WTC11 (cell line): ENCODE measurements at regions not wholly inside any gene's neighbourhood (a gene's known extent, or its start where the extent isn't known, plus 50 kb on each side); places are given as distances from the start of the nearest gene placed in this dataset.

Experiments
- ATAC-seq: fragments of 200-7000 bp; cut with Tn5 transposase; 2 replicates; pipeline ENCODE4 v1.10.0; 2021; ENCODE audit warnings: mild to moderate bottlenecking, moderate library complexity
- CTCF ChIA-PET: fragments of 300-600 bp; sonication (Branson Sonifier 250); formaldehyde crosslinking; loops from one replicate; lab custom pipeline; 2021; ENCODE audit warnings: antibody characterized with exemption; lab: Charles Lee
- POLR2A ChIA-PET: fragments of 350-600 bp; sonication (Branson Sonifier 250); formaldehyde crosslinking; loops from one replicate; lab custom pipeline; 2021; ENCODE audit warnings: antibody characterized with exemption; lab: Charles Lee
- DNase-seq: peaks from one replicate; pipeline ENCODE4 v3.0.0; 2021; ENCODE audit warnings: low spot score
- H3K27ac Mint-ChIP-seq: 2 replicates; pipeline ENCODE4 v1.8.0; 2021; ENCODE audit warnings: mixed read lengths
- H3K27me3 Mint-ChIP-seq: 2 replicates; pipeline ENCODE4 v1.8.0; 2021; ENCODE audit warnings: low read depth, mild to moderate bottlenecking, moderate library complexity, mixed read lengths
- H3K36me3 Mint-ChIP-seq: 2 replicates; pipeline ENCODE4 v1.8.0; 2021; ENCODE audit warnings: mixed read lengths
- H3K4me1 Mint-ChIP-seq: 2 replicates; pipeline ENCODE4 v1.8.0; 2022; ENCODE audit warnings: mixed read lengths
- H3K4me3 Mint-ChIP-seq: 2 replicates; pipeline ENCODE4 v1.8.0; 2021; ENCODE audit warnings: mild to moderate bottlenecking, moderate library complexity, mixed read lengths
- H3K9me3 Mint-ChIP-seq: 2 replicates; pipeline ENCODE4 v1.8.0; 2021; ENCODE audit warnings: mixed read lengths
- ATF3 ChIP-seq: sonication (generic); formaldehyde crosslinking; conservative IDR thresholded peaks from 2 replicates; pipeline ENCODE4 v1.8.1; 2022; ENCODE audit warnings: mild to moderate bottlenecking, missing genetic modification reagents
- ATF6 ChIP-seq: sonication (generic); formaldehyde crosslinking; IDR thresholded peaks from 2 replicates; pipeline ENCODE4 v1.8.1; 2023; ENCODE audit warnings: mild to moderate bottlenecking, missing genetic modification reagents
- E2F5 ChIP-seq: sonication (generic); formaldehyde crosslinking; IDR thresholded peaks from 2 replicates; pipeline ENCODE4 v1.8.1; 2022; ENCODE audit warnings: mild to moderate bottlenecking, moderate library complexity, missing genetic modification reagents
- ELF4 ChIP-seq: sonication (generic); formaldehyde crosslinking; IDR thresholded peaks from 2 replicates; pipeline ENCODE4 v1.8.1; 2022; ENCODE audit warnings: low read depth, mild to moderate bottlenecking, moderate library complexity, missing genetic modification reagents
- FOXP1 ChIP-seq: sonication (generic); formaldehyde crosslinking; IDR thresholded peaks from 2 replicates; pipeline ENCODE4 v1.8.0; 2022; ENCODE audit warnings: missing genetic modification reagents, mild to moderate bottlenecking, moderate library complexity, borderline replicate concordance
- GTF2I ChIP-seq: fragments of 250-450 bp; sonication (Bioruptor Pico); conservative IDR thresholded peaks from 2 replicates; pipeline ENCODE4 v1.4.0; 2021; ENCODE audit warnings: mild to moderate bottlenecking
- IRF1 ChIP-seq: sonication (generic); formaldehyde crosslinking; IDR thresholded peaks from 2 replicates; pipeline ENCODE4 v1.8.0; 2023; ENCODE audit warnings: missing genetic modification reagents
- IRF2 ChIP-seq: sonication (generic); formaldehyde crosslinking; IDR thresholded peaks from 2 replicates; pipeline ENCODE4 v1.8.0; 2022; ENCODE audit warnings: low read depth, missing genetic modification reagents, borderline replicate concordance
- MXD4 ChIP-seq: fragments of 250-450 bp; sonication (Bioruptor Pico); IDR thresholded peaks from 2 replicates; pipeline ENCODE4 v1.8.0; 2021; ENCODE audit warnings: mild to moderate bottlenecking, moderate library complexity, borderline replicate concordance
- MYBL2 ChIP-seq: sonication (generic); formaldehyde crosslinking; IDR thresholded peaks from 2 replicates; pipeline ENCODE4 v1.8.1; 2023; ENCODE audit warnings: mild to moderate bottlenecking, moderate library complexity, missing genetic modification reagents
- NFATC4 ChIP-seq: fragments of 250-450 bp; sonication (Bioruptor Pico); IDR thresholded peaks from 2 replicates; pipeline ENCODE4 v1.9.0; 2021; ENCODE audit warnings: mild to moderate bottlenecking
- NFE2L1 ChIP-seq: sonication (generic); formaldehyde crosslinking; IDR thresholded peaks from 2 replicates; pipeline ENCODE4 v1.8.1; 2023; ENCODE audit warnings: missing genetic modification reagents
- NFYB ChIP-seq: sonication (generic); formaldehyde crosslinking; conservative IDR thresholded peaks from 2 replicates; pipeline ENCODE4 v1.8.0; 2022; ENCODE audit warnings: low read depth, missing genetic modification reagents
- NR1H2 ChIP-seq: sonication (generic); formaldehyde crosslinking; IDR thresholded peaks from 2 replicates; pipeline ENCODE4 v1.9.0; 2021; ENCODE audit warnings: mild to moderate bottlenecking, moderate library complexity, missing genetic modification reagents
- NR3C1 ChIP-seq: sonication (generic); formaldehyde crosslinking; conservative IDR thresholded peaks from 2 replicates; pipeline ENCODE4 v1.8.1; 2023; ENCODE audit warnings: low read depth, mild to moderate bottlenecking, missing genetic modification reagents
- OVOL2 ChIP-seq: fragments of 250-450 bp; sonication (Bioruptor Pico); IDR thresholded peaks from 2 replicates; pipeline ENCODE4 v1.9.0; 2021; ENCODE audit warnings: mild to moderate bottlenecking, borderline replicate concordance
- SOX15 ChIP-seq: fragments of 250-450 bp; sonication (Bioruptor Pico); IDR thresholded peaks from 2 replicates; pipeline ENCODE4 v1.9.0; 2021; ENCODE audit warnings: mild to moderate bottlenecking
- TEAD1 ChIP-seq: sonication (generic); formaldehyde crosslinking; IDR thresholded peaks from 2 replicates; pipeline ENCODE4 v1.8.0; 2022; ENCODE audit warnings: mild to moderate bottlenecking, missing genetic modification reagents
- ZNF263 ChIP-seq: sonication (generic); formaldehyde crosslinking; IDR thresholded peaks from 2 replicates; pipeline ENCODE4 v1.8.1; 2022; ENCODE audit warnings: low read depth, mild to moderate bottlenecking, moderate library complexity, missing genetic modification reagents
- ZNF281 ChIP-seq: sonication (generic); formaldehyde crosslinking; IDR thresholded peaks from 2 replicates; pipeline ENCODE4 v1.8.0; 2023; ENCODE audit warnings: mild to moderate bottlenecking, missing genetic modification reagents
- ZNF416 ChIP-seq: fragments of 250-450 bp; sonication (Bioruptor Pico); IDR thresholded peaks from 2 replicates; pipeline ENCODE4 v1.9.0; 2021; ENCODE audit warnings: mild to moderate bottlenecking, inconsistent platforms
- ZNF423 ChIP-seq: fragments of 250-450 bp; sonication (Bioruptor Pico); IDR thresholded peaks from 2 replicates; pipeline ENCODE4 v2.1.2; 2022; ENCODE audit warnings: mild to moderate bottlenecking, moderate library complexity
- TF ChIP-seq, protein P1 (sequence below): sonication (generic); formaldehyde crosslinking; IDR thresholded peaks from 2 replicates; pipeline ENCODE4 v1.8.1; 2022; ENCODE audit warnings: missing genetic modification reagents, borderline replicate concordance

GRCh38 chr20:54716174-54716747, 240.9 kb downstream of the DOK5 start (continued):
- TF ChIP-seq ZNF281 (CRISPR knock-in tag) (no peak), OVOL2 (CRISPR knock-in tag) (no peak)

DNA sequence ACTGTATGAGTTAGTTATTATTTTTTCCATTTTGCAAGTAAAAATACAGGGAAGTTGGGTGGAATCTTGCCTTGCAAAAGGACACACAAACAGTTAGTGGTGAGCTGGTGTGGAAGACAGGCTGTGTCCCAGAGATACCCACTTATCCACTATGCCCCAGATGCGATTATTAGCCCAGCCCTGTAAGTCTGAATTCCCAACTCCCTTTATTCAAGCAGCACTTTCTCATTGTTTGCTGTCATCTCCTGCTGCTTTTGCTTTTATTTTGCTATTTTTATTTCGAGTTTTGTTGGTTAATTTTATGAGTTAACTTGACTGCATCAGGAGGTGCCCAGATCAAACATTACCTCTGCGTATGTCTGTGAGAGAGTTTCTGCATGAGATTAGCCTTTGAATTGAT, 239.4 kb downstream of the DOK5 start:
- DNase-seq (no peak), ATAC-seq (no peak)
- Mint-ChIP-seq H3K4me3 (no peak overlapping the region), H3K27me3 (peaks cover 10% of the 10 kb centered on the region), H3K9me3 (peaks cover 81% of the 10 kb centered on the region), H3K4me1 (no peaks in the 10 kb centered on the region), H3K36me3 (peaks cover 64% of the 10 kb centered on the region), H3K27ac (no peak overlapping the region)
- POLR2A ChIA-PET = no interaction called here
- CTCF ChIA-PET = no interaction called here
- TF ChIP-seq NR1H2 (CRISPR knock-in tag) = no peak
- no peak for TF ChIP-seq ATF3
- TF ChIP-seq OVOL2 (CRISPR knock-in tag) = no peak
- no peak for TF ChIP-seq ZNF281 (CRISPR knock-in tag)
- TF ChIP-seq FOXP1 (CRISPR knock-in tag) = no peak
- TF ChIP-seq ELF4 (CRISPR knock-in tag) = no peak
- no peak for TF ChIP-seq MYBL2 (CRISPR knock-in tag)
- TF ChIP-seq ZNF423 (CRISPR knock-in tag) = no peak
- no peak for TF ChIP-seq ATF6 (CRISPR knock-in tag)
- no peak for TF ChIP-seq E2F5 (CRISPR knock-in tag)
- TF ChIP-seq IRF2 = no peak
- TF ChIP-seq SOX15 = no peak
- TF ChIP-seq ZNF263 (CRISPR knock-in tag) = no peak
- TF ChIP-seq ZNF416 (CRISPR knock-in tag) = no peak
- no peak for TF ChIP-seq NFATC4 (CRISPR knock-in tag)

- DNase-seq = no peak
- TF ChIP-seq NR3C1 (CRISPR knock-in tag) = no peak
- TF ChIP-seq NFE2L1 (CRISPR knock-in tag) = no peak
- no peak for TF ChIP-seq TEAD1
- no peak for TF ChIP-seq IRF1 (CRISPR knock-in tag)
- no peak for TF ChIP-seq NFYB (CRISPR knock-in tag)
- no peak for TF ChIP-seq GTF2I (CRISPR knock-in tag)
- TF ChIP-seq, protein P1, sequence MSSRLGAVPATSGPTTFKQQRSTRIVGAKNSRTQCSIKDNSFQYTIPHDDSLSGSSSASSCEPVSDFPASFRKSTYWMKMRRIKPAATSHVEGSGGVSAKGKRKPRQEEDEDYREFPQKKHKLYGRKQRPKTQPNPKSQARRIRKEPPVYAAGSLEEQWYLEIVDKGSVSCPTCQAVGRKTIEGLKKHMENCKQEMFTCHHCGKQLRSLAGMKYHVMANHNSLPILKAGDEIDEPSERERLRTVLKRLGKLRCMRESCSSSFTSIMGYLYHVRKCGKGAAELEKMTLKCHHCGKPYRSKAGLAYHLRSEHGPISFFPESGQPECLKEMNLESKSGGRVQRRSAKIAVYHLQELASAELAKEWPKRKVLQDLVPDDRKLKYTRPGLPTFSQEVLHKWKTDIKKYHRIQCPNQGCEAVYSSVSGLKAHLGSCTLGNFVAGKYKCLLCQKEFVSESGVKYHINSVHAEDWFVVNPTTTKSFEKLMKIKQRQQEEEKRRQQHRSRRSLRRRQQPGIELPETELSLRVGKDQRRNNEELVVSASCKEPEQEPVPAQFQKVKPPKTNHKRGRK (CRISPR knock-in tag) = no peak
- no peak for TF ChIP-seq MXD4 (CRISPR knock-in tag)
These were observed 238.3 kb downstream of the DOK5 start for GRCh38 chr20:54713727-54714126.

More at GRCh38 chr20:54713727-54714126, 238.3 kb downstream of the DOK5 start:
- ChIA-PET POLR2A (no interaction called here), CTCF (no interaction called here)
- H3K4me1 Mint-ChIP-seq = no peaks in the 10 kb centered on the region
- H3K9me3 Mint-ChIP-seq = peaks cover 87% of the 10 kb centered on the region
- peaks cover 67% of the 10 kb centered on the region for H3K36me3 Mint-ChIP-seq
- H3K27me3 Mint-ChIP-seq = peaks cover 10% of the 10 kb centered on the region
- no peak overlapping the region for H3K27ac Mint-ChIP-seq
- no peak overlapping the region for H3K4me3 Mint-ChIP-seq
- ATAC-seq = no peak
